ENCODE measurements at regions not wholly inside any gene's neighbourhood (a gene's known extent, or its start where the extent isn't known, plus 50 kb on each side); places are given as distances from the start of the nearest gene placed in this dataset.
"Not testable (repeated sequence)": the region's sequence is repeated elsewhere in the genome, so short reads cannot be mapped to it uniquely, and the experiment has no call there.

DNA sequence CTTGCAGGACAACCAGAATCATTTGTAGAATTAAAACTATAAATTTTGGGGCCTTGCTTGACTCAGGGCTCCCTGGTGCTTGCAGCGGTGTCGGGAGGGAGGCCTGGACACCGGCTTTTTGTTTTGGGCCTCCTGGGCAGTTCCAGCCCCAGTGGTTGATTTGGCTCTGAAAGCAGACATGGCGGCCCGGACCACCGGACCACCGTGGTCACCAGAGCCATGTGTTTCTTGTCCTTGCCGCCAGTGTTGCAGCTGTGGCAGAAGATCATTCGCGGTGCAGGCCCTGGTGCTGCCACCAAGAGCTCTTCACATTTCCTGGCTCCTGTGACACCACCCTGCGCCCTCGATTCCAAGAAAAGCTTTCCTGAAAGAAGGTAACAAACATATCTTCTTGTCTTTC, 484.8 kb downstream of the BRINP3 start:
- no peak overlapping the region for H3K4me3 ChIP-seq (ENCODE audit: low read depth, low read length)
- TF ChIP-seq, protein P1, sequence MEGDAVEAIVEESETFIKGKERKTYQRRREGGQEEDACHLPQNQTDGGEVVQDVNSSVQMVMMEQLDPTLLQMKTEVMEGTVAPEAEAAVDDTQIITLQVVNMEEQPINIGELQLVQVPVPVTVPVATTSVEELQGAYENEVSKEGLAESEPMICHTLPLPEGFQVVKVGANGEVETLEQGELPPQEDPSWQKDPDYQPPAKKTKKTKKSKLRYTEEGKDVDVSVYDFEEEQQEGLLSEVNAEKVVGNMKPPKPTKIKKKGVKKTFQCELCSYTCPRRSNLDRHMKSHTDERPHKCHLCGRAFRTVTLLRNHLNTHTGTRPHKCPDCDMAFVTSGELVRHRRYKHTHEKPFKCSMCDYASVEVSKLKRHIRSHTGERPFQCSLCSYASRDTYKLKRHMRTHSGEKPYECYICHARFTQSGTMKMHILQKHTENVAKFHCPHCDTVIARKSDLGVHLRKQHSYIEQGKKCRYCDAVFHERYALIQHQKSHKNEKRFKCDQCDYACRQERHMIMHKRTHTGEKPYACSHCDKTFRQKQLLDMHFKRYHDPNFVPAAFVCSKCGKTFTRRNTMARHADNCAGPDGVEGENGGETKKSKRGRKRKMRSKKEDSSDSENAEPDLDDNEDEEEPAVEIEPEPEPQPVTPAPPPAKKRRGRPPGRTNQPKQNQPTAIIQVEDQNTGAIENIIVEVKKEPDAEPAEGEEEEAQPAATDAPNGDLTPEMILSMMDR (IDR thresholded peaks at IDR 0.05; ENCODE audit: low read depth, low read length, missing control alignments) = no peak
- DNase-seq (ENCODE audit: low read depth) = no peak
- in situ Hi-C loops (cut with HindIII; ENCODE audit: low sequenced_read_pairs) = no loop called here

- TF ChIP-seq, protein P1 (IDR thresholded peaks at IDR 0.05; ENCODE audit: low read depth, low read length, missing control alignments) = no peak
- no peak for DNase-seq (ENCODE audit: low read depth)
- no peak overlapping the region for H3K4me3 ChIP-seq (ENCODE audit: low read depth, low read length)
- in situ Hi-C loops (cut with HindIII; ENCODE audit: low sequenced_read_pairs) = no loop called here
These were observed 477.2 kb downstream of the BRINP3 start for GRCh38 chr1:190000365-190000872.

DNA sequence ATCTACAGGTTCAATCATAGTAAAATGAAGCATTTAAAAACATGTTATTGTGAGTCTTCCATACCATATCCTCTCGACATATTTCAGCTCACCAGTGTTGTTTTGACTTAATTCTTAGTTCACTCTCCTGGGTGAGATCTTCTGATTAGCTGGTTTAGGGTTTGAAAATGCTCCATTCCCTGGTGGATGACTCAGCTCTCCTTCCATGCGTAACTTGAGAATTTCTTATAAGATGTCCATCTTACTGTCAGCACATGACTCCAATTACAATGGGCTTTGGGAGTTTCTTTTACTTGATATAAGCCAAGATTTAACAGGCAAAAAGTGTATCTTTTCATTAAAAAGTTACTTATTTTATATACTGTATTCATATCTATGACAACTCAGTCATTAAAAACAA, 476.5 kb downstream of the BRINP3 start:
- no peak overlapping the region for H3K4me3 ChIP-seq (ENCODE audit: low read depth, low read length)
- TF ChIP-seq, protein P1 (IDR thresholded peaks at IDR 0.05; ENCODE audit: low read depth, low read length, missing control alignments) = no peak
- DNase-seq (ENCODE audit: low read depth) = no peak
- in situ Hi-C loops (cut with HindIII; ENCODE audit: low sequenced_read_pairs) = no loop called here

- DNase-seq (ENCODE audit: low read depth) = no peak
- H3K4me3 ChIP-seq (ENCODE audit: low read depth, low read length) = no peak overlapping the region
- TF ChIP-seq, protein P1 (IDR thresholded peaks at IDR 0.05; ENCODE audit: low read depth, low read length, missing control alignments) = no peak
- in situ Hi-C loops (cut with HindIII; ENCODE audit: low sequenced_read_pairs) = no loop called here
These were observed 474.3 kb downstream of the BRINP3 start for GRCh38 chr1:190003376-190003775.

DNA sequence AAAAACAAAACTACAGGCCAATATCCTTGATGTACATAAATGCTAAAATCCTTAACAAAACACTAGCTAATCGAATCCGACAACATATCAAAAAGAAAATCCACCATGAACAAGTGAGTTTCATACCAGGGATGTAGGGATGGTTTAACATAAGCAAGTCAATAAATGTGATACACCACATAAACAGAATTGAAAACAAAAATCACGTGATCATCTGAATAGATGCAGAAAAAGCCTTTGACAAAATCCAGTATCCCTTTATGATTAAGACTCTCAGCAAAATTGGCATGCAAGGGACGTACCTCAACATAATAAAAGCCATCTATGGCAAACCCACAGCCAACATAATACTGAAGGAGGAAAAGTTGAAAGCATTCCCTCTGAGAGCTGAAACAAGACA, 466.1 kb downstream of the BRINP3 start:
- H3K4me3 ChIP-seq (ENCODE audit: low read depth, low read length) = no peak overlapping the region
- DNase-seq (ENCODE audit: low read depth) = no peak
- in situ Hi-C loops (cut with HindIII; ENCODE audit: low sequenced_read_pairs) = no loop called here
- TF ChIP-seq, protein P1 (IDR thresholded peaks at IDR 0.05; ENCODE audit: low read depth, low read length, missing control alignments) = no peak

- H3K4me3 ChIP-seq (ENCODE audit: low read depth, low read length); in situ Hi-C loops (cut with HindIII; ENCODE audit: low sequenced_read_pairs); DNase-seq (ENCODE audit: low read depth): not testable (repeated sequence)
These were observed 458.5 kb downstream of the BRINP3 start for GRCh38 chr1:190019151-190019550.

DNA sequence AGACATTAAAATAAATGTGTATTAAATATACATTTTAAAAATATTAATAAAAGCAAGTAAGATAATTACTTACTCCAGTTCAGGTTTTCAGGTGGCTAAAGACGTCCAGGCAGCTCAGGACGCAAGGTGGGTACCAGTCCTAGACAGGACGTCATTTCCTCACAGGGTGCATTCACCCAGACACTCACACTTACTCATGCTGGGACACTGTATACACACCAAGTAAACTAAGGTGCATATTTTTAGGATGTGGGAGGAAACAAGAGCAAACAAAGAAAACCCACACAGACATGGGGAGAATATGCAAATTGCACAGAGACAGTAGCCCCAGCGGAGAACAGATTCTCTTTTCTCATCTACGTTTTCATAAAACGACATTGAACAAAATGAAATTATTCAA, 457.9 kb downstream of the BRINP3 start:
- in situ Hi-C loops (cut with HindIII; ENCODE audit: low sequenced_read_pairs) = no loop called here
- TF ChIP-seq, protein P1 (IDR thresholded peaks at IDR 0.05; ENCODE audit: low read depth, low read length, missing control alignments) = no peak
- no peak for DNase-seq (ENCODE audit: low read depth)
- no peak overlapping the region for H3K4me3 ChIP-seq (ENCODE audit: low read depth, low read length)
